HG03139 (cell line): ENCODE measurements at regions not wholly inside any gene's neighbourhood (a gene's known extent, or its start where the extent isn't known, plus 50 kb on each side); places are given as distances from the start of the nearest gene placed in this dataset.

ENCODE experiments used
- ATAC-seq: cut with Tn5 transposase; IDR thresholded peaks from one replicate; pipeline ENCODE4 v1.9.1; 2021; ENCODE audit not compliant: unreplicated experiment

DNA sequence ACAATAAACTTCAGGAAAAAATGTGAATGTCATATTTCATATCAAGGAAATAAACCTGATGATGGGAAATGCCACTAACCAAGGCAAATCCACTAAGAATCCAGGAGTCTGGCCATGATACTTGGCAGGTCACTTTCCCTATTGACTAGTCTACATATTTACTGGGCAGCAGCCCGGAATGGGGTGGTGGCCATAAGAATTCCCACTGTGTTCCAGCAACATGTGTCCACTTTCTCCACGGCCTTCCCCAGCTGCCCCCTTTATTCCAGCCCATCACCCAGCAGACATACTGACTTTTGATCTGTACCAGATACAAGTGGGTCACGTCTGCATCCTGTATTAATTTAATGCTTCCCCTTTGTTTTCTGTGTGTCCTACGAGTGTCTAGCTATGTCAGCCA is 234.5 kb upstream of the PRDM1 start:
- ATAC-seq, result no peak

DNA sequence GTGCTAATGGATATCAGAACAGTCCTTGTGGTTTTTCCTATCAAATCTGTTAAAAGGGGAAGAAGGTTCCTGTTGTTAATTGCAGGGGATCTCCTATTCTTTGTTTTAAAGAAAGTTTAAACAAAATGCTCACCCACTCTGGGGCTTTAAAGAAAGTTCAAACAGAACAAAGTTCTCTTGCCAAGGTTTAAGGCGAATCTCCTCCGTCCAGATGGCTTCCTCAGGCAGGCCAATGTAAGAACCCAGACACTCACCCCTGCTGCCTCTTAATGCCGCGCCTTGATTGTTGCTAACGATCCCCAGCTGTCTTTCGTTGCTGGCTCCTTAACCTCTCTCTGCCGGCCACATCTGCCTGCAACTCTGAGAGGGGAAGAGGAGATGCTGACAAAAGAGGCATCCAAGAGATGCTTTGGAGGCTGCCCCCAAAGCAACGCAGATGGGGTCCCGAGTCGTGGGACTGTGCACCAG is 235.0 kb upstream of the PRDM1 start:
- no peak for ATAC-seq

DNA sequence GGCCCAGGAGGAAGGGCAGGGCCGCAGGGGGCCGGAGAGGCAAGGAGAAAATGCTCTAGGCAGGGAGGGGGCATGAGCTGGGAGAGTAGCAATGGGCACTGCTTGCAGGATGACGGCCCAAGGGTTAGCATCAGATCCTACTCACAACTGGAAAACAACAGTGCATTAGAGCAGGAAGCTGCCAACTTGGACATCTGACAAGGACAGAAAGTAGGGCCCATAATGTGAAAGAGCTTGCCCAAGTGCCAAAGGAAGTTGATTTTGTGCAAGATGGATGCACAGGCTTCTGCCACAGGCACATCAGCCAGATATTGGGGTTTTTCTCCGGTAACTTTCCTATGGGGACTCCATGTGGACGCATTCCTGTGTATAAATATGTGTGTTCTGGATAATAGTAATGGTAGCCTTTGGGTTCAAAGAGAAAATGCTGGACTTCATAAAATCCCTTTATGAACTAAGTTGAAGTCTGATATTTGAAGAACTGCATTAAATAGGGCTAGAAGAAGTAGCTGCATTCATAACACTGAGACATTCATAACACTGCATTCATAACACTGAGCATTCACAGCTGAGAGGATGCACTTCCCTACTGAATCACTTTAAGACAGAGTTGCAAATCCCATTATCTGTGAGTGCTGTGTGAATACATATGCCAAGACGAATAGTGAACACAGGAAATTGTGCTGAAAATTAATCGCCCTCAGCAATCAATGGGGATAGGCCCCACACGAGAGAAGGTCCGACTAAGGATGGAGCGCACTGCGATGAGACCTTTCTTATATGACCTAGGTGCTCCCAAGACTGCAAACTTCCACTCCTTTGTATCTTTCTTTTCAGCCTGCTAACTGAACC is 235.6 kb upstream of the PRDM1 start:
- ATAC-seq, result no peak

DNA sequence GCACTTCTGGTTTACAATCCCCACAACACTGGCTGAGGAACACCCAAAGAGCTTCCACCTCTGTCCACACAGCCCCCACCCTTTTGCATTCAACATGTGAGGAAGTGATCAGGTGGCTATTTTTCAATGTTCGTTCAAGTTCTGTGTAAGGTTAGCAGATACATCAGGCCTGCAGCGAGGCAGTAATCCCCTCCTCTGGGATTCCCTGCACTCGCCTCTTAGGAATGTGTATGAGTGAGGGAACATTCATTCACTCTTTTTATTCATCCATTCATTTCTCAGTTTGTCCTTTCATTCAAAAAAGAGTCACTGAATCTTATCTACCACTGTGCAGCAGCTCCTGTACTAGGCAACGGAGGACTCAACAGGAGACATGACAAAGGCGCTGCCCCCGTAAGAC is 236.4 kb upstream of the PRDM1 start:
- no peak for ATAC-seq

DNA sequence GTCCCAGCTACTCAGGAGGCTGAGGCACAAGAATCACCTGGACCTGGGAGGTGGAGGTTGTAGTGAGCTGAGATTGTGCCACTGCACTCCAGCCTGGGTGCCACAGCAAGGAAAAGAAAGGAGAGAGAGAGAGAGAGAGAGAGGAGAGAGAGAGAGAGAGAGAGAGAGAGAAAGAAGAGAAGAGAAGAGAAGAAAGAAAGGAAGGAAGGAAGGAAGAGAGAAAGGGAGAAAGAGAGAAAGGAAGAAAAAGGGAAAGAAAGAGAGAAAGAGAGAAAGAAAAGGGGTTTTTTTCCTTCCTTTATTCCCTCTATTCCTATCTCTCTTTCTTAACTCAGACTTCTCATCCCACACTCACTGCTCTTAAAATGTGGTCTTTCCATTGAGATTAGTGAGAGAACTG is 238.7 kb upstream of the PRDM1 start:
- ATAC-seq, result no peak

DNA sequence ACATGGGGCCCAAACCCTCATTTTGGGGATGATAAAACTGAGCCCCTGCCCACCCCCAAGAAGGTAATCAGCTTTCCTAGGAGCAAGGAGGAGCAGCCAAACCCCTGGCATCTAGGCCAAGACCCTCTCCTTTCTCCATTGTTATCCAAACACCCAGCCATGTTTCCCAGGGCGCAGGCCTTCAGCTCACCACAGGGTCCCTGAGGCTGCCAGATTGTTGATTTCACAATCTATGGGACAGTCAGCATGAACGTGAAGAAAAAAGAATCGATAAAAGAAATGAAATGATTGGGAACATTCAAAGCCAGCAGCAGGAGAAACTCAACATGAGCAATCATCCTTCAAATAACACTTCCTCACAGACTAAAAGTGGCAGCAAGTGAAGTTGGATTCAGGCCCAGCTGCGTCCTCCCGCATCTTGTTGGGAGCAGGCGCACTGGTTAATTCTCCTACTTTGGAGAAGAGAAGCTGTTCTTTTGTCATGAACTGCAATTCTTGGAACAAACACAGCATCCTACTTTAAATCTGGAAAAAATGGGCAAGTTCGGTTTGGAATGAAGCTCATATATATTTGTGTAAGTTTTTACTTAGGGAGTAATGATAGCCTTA is 241.8 kb upstream of the PRDM1 start:
- ATAC-seq, result no peak

DNA sequence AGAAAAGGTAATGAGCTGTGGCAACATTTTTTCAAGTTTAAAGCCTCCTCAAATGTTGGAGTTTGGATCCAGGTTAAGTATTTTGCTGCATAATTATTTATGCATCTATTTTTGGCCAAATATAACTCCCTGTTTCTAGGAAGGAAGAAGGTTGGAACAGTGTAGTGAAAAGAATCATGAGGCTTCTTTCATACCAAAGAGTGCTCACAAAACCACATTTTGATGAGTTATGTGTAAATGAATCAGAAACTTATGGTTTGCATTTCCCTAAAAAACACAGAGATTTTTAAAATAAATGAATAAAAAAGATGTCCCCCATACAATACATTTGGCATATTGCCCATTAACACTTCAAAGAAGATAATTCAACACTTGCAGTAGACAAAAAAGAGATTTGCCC is 246.9 kb upstream of the PRDM1 start:
- no peak for ATAC-seq

DNA sequence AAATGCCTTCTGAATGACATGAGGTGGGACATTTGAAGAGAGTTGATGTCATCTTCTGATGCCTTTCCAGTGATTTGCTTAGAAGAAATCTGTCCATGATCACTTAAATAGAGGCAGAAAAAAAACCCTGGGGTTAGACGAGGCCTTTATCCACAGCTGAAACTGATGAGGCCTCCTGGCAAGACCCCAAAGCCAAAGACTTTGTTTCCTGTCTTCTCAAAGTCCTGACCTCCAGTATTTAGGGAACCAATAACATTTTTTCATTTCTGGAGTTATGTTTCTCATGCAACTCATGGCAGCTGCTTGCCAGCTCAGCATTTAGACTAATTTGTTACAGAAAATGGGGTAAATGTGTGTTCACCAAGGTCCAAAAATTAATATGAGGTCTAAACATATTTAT is 248.0 kb upstream of the PRDM1 start:
- no peak for ATAC-seq

DNA sequence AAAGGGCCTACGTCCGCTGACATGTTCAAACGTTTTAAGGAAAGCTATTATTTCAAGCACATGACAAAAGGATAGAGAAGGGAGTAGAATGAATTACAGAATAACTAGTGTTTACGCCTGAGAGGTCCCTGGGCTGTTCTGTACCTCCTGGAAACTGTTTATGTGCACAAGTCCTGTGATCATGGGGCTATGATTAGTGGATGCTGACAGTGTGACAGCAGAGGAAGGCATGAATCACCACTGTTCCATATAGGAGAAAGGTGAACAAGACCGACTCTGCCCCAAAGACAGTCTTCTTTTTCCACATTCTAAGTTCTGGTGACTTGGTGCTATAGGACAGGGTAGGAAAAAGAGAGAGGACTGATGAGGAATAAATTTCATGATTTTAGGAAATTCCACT is 249.2 kb upstream of the PRDM1 start:
- no peak for ATAC-seq

DNA sequence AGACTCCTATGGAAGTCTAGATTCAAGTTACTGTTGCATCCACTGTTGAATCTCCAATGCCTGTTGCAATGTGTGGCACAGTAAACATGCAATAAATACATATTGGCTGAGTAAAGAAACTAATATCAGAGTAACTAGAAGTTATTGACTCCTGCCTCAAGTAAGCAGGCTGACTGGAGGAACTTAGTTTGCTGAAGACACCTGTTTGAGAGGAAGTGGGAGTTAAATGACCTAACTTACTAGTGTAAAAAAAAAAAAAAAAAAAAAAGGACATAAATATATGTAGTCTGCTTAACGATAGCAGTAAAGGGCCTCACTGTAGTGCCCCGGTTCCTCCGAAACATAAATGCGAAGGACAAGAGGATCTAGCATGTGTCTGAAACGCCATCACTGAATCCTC is 249.8 kb upstream of the PRDM1 start:
- ATAC-seq, result no peak

DNA sequence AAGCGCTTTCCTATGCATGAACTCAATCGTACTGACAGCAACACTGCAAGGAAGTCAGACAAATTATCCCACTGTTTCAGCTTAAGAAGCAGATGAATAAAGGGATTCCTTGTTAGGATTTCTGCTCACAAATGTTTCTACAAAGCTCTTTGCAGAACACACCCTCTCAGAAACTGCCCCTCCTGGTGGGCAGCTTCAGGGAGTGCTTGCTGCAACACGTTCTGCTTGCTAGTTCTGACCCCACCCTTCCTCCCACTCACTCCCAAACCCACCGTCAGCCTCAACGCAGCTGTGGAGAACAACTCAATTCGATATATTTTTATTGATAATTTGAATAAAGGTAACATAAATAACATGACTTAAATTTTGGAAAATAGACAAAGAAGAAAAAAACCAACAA is 250.8 kb upstream of the PRDM1 start:
- no peak for ATAC-seq

DNA sequence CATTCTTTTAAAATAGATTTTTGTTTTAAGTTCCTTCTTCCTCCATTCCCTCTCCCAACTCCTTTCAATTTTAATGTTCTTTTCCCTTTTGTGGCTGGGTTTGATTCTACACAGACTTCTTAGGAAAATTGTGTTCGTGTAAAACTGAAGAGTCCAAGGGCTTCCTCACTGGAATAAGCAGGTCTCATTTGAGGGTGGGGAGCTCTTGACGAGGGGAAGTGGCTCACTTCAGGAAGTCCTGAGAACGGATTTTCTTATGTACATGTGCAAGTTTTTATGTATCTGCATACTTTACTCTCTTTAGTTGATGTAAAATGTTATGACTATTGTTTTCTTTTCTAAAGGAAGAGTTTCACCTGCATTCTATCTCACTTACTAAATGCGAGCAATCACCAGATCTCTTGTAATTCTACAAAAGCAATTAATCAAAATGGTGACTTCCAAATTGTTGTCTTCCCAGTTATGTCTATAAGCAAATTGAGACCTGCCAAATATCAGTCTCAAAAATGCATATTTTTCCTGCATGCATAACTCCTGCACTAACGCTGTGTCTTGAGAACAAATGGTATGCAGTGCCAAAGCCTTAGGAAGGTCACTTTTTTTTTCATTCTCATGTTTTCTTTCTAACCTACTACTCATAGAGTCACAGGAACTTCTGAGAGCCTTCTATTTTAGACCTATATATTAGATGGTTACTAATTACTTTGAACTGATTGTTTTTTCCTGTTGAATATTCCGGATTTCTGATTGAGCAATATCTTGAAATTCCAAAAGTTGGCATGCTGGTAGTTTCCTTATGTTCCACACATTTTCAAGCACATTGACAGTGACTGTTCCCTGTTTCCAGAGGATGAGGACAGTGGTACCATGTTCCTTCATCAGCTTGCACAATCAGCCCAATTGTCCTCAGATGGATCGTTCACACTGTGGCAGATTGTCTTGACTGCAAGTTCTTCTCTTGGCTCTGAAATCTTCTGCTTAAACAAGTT is 251.9 kb upstream of the PRDM1 start:
- no peak for ATAC-seq

DNA sequence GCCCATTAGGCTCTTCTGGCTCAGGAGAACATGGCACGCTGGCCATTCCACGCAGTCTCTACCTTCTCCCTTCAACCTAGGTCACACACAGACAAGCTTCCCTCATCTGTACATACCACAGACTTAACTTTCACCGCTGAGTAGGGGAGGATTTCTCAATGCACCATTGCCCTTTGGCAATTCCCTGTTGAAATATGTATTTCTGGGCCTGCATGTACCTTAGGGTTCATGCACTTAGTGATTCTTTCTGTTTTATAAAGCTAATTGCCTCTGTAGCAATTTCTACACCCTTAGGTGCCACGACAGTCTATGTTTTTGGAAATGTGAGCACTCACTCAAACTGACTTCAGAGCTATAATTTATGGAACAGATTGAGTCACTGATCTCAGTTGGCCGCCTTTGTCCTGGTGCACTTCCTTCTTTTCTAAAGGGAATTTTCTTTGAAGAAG is 253.8 kb upstream of the PRDM1 start:
- ATAC-seq, result no peak

DNA sequence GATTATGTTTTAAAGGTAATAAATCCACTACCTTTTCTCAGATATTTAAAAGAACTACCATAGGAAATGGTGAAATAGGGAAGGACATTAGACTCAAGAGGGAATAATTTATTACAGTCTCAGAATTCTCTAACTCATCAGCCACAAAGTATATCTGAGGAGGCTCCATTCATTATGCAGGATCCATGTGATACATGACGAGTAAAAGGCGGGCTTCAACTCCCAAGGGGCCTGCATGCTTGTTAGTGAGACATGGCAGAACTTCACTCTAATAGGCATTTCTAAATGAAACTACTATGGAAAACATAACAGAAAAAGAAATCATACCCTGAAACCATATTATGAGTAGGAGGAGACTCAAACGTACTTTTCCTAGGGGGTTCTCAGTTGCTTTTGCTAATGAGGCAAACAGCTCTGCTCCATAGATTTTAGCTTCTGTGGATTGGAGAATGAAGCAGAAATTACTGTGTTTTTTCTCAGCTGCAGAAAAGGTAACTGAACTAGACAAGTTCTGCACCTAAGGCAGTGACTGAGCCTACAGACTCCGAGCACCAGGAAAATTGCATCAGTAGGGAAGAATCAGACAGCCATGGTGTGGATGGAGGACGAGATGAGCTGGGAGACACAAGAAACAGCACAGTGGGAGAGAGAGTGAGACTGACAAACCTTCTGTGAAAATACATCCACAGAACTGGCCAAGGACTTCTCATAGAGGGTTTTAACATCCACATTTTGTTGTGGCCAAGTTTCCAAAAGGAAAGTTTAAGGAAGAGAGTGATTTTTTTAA is 254.6 kb upstream of the PRDM1 start:
- ATAC-seq, result no peak

DNA sequence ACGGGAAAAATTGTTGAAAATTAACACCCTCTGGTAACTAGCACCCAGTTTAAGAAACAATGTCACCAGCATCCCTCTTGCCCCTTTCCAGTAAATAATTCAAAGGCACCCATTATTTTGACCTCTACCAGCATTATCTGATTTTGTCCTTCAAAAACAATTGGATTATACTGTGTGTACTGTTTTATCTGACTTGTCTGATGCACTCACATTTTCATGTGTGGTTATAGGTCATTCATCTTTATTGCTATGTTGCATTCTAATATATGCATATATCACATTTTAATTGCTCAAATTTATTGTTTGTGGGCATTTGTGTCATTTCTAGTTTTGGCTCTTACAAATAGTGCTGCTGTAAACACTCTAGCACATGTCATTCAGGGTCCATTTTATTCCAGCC is 260.9 kb upstream of the PRDM1 start:
- ATAC-seq, result no peak

DNA sequence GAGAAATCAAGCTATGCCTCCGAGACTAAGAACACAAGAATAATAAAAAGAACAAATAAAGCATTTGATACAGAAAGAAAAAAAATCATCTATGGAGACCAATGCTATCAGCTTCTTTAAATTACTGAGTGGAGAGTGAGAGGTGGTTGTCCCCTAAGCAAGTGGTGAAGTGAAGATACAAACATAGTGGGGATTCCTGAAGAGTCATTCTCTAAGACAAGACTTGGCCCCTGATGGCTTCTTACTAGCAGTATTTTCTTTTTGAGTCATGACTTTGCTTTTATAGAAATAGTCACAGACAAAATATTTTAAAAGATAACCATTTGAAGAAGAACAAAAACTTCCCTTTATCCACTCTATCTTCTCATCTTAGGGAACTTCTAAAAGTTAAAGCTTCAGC is 261.4 kb upstream of the PRDM1 start:
- ATAC-seq, result no peak

DNA sequence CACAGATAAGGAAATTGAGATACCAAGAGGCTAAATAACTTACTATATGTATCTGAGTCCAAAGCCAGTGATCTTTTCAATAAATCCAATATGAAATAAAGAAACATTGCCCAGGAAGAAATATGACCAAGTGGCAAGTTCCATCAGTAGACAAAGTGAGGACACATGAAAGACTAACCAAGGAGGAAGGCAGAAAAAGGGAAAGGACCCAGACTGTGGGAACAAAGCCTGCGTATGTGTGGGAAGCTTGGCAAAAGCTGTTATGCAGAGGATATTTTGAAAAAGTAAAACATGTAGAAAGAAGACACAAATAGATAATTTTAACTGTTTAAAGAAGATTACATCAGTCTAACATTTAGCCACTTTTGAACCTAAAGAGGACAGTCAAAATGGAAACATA is 264.4 kb upstream of the PRDM1 start:
- ATAC-seq, result no peak

DNA sequence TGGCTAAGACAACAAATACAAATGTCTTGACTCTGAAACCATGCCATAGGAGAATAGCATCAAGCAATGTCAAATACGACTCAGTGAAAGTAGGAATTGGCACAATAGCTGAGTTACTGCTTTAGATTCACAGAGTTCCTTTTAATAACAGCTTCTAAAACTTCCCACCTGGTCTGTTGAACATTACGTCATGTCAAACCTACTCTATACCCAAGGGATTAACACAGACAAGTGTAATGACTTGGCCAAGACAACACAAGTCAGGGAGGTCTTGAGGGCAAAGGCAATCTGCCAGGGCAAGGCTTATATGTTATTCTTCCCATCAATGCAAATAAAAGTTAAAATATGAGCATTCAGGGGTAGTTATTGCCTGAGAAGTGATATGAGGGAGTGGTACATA is 265.1 kb upstream of the PRDM1 start:
- ATAC-seq, result no peak

DNA sequence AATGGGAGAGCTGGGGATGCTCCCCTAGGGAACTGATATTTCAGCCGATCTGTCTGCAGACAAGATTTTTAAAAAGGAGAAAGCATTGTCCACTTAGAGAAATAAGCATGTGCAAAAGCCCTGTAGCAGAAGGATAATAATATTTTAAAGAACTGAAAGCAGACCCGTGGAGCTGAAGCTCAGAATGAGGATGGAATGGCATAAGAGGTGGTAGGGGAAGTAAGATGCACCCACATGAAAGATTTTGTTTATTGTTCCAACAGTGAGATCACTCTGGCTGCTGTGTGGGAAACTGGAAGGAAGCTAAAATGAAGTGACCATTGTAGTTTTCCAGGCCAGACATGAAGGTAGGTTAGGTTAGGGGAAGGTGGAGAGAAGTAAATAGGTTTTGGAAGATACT is 266.4 kb upstream of the PRDM1 start:
- no peak for ATAC-seq

DNA sequence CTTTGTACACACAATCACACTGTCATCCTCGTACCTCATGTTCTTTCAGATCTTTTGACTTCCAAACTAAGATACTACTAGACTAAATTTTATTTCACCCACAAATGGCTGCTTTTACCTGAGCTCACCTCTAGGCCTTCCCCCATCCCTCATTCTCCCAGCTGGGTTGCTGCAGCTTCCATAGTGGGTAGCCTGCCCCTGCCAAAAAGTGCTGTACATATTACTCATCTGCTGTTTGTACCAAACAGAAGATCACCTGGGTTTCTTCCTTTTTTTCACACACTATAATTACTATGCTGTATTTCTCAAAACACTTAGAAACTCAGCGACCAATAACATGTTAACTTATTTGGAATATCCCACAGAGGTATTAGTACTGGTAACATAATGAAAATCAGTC is 267.6 kb upstream of the PRDM1 start:
- no peak for ATAC-seq

DNA sequence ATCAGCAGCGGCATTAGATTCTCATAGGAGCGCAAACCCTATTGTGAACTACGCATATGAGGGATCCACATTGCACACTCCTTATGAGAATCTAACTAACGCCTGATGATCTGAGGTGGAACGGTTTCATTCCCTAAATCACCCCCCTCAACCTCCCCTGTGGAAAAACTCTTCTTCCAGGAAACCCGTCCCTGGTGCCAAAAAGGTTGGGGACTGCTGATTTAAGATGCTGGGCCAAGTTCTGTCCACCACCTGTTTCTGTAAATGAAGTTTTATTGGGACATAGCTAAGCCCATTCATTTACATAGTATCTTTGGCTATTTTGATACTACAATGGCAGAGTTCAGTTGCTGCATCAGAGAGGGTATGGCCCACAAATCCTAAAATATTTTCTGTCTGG is 268.2 kb upstream of the PRDM1 start:
- no peak for ATAC-seq
